ENCODE measurements at regions not wholly inside any gene's neighbourhood (a gene's known extent, or its start where the extent isn't known, plus 50 kb on each side); places are given as distances from the start of the nearest gene placed in this dataset.

DNA sequence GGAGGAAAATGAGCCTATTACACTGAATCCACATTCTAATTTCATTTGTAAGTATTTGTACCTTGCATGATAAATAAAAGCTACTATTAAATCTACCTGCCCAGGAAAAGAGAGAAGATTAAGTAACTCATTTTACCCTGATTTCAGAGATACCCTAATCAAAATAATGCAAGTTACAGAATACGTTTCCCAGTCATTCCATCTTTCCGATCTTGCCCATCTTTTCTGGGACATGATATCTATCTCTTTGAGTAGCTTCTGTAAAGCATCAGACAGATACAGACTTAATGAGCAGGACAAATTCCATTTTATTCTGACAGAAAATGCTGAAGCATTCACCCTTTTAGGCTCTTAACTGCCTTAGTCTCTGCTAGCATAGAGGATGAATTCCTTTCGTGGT, 56.6 kb downstream of the SPRY2 start:
- Mint-ChIP-seq H3K27me3 (no peaks in the 10 kb centered on the region), H3K27ac (ENCODE audit: low read depth) (no peak overlapping the region), H3K4me3 (no peak overlapping the region), H3K36me3 (ENCODE audit: insufficient read depth) (no peaks in the 10 kb centered on the region), H3K9me3 (peaks cover 4% of the 10 kb centered on the region), H3K4me1 (no peaks in the 10 kb centered on the region)
- ATAC-seq (replicated peaks; ENCODE audit: extremely low read depth, poor library complexity, severe bottlenecking): no peak
- DNase-seq (ENCODE audit: low spot score in 2 of 2): no peak

DNA sequence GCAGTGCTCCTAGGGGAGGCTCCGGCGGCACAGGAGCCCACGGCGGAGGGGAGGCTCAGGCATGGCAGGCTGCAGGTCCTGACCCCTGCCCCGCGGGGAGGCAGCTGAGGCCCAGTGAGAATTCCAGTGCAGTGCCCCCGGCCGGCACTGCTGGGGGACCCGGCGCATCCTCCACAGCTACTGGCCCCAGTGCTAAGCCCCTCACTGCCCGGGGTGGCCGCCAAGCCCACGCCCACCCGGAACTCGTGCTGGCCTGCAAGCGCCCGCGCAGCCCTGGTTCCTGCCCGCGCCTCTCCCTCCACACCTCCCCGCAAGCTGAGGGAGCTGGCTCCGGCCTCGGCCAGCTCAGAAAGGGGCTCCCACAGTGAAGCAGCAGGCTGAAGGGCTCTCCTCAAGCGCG, 62.2 kb downstream of the SPRY2 start:
- no peak overlapping the region for H3K4me3 Mint-ChIP-seq
- H3K4me1 Mint-ChIP-seq: no peaks in the 10 kb centered on the region
- no peak for DNase-seq (ENCODE audit: low spot score in 2 of 2)
- ATAC-seq (replicated peaks; ENCODE audit: extremely low read depth, poor library complexity, severe bottlenecking): no peak
- no peaks in the 10 kb centered on the region for H3K27me3 Mint-ChIP-seq
- no peak overlapping the region for H3K27ac Mint-ChIP-seq (ENCODE audit: low read depth)
- no peaks in the 10 kb centered on the region for H3K36me3 Mint-ChIP-seq (ENCODE audit: insufficient read depth)
- H3K9me3 Mint-ChIP-seq: peaks cover 3% of the 10 kb centered on the region

DNA sequence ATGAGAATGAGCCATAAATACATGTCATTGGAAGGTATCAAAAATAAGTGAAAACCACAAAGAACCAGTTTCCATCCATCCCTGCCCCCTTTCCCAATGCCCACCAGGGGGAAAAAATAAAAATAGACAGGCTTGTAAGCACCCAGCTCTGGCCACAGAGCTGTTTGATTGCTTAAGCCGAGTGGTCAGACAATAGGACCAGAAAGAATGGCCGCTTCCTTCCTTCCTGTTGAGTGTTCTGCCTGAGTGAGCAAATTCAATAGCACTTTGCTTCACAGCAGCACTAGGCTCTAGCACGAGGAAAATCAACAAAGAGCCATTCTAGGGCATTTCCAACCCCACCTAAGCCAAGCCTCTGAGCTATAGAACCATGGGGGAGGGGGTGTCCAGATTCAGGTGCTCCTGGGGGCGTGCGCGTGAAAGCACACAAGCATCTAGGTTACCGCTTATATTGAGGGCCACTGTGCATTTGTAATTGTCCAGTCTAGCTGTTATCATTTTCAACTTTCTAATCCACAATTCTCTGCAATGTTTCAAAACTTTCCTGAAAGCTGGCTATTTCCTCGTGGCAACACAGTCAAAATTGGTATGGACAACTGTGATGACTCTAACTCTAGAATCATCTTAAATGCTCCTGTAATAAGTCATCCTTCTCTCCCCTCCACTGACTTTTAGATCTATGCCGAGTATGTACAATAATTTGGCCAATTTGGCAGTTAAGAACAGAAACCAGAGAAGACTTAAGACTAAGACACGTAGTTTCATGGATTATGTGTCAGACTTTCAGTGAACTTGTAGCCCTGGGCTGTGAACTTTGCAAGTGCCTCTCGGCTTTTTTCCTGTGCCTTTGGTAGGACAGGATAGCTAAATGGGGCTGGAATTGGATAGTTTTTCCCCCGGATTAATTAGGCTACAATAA, 64.3 kb downstream of the SPRY2 start:
- H3K27ac Mint-ChIP-seq (ENCODE audit: low read depth): no peak overlapping the region
- H3K9me3 Mint-ChIP-seq: no peaks in the 10 kb centered on the region
- H3K4me3 Mint-ChIP-seq: no peak overlapping the region
- H3K36me3 Mint-ChIP-seq (ENCODE audit: insufficient read depth): no peaks in the 10 kb centered on the region
- H3K27me3 Mint-ChIP-seq: no peaks in the 10 kb centered on the region
- ATAC-seq (replicated peaks; ENCODE audit: extremely low read depth, poor library complexity, severe bottlenecking): no peak
- DNase-seq (ENCODE audit: low spot score in 2 of 2): no peak
- no peaks in the 10 kb centered on the region for H3K4me1 Mint-ChIP-seq

DNA sequence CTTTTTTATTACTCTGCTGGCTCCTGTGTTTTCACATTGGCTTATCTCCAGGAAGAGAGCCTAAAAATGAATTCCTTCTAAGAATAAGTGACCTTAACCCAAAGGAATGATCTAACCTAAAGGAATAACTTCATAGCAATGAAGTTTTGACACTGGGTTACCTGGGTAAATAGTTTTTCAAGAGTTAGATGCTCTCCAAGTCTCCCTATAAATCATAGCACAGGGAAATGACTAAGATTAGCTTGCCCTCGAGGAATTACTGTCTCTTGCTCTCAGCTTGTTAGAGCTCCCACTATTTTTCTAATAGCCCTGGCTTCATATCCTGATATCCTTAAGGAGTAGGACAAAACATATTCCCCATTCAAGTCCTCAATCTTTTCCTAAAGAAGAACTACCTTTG, 66.3 kb downstream of the SPRY2 start:
- Mint-ChIP-seq H3K27me3 (no peaks in the 10 kb centered on the region), H3K36me3 (ENCODE audit: insufficient read depth) (no peaks in the 10 kb centered on the region), H3K27ac (ENCODE audit: low read depth) (no peak overlapping the region), H3K9me3 (no peaks in the 10 kb centered on the region), H3K4me3 (no peak overlapping the region), H3K4me1 (no peaks in the 10 kb centered on the region)
- ATAC-seq (replicated peaks; ENCODE audit: extremely low read depth, poor library complexity, severe bottlenecking) (no peak), DNase-seq (ENCODE audit: low spot score in 2 of 2) (no peak)

- no peaks in the 10 kb centered on the region for H3K27me3 Mint-ChIP-seq
These were observed 67.2 kb downstream of the SPRY2 start for GRCh38 chr13:80273718-80274117.

GRCh38 chr13:80265348-80265747, 75.6 kb downstream of the SPRY2 start:
- Mint-ChIP-seq H3K4me3 (no peak overlapping the region), H3K27me3 (peaks cover 15% of the 10 kb centered on the region), H3K9me3 (peaks cover 9% of the 10 kb centered on the region), H3K36me3 (ENCODE audit: insufficient read depth) (no peaks in the 10 kb centered on the region), H3K4me1 (no peaks in the 10 kb centered on the region), H3K27ac (ENCODE audit: low read depth) (no peak overlapping the region)
- no peak for ATAC-seq (replicated peaks; ENCODE audit: extremely low read depth, poor library complexity, severe bottlenecking)
- DNase-seq (ENCODE audit: low spot score in 2 of 2): no peak

More at GRCh38 chr13:80273718-80274117, 67.2 kb downstream of the SPRY2 start:
- Mint-ChIP-seq H3K9me3 (no peaks in the 10 kb centered on the region), H3K27ac (ENCODE audit: low read depth) (no peak overlapping the region), H3K4me3 (no peak overlapping the region), H3K36me3 (ENCODE audit: insufficient read depth) (no peaks in the 10 kb centered on the region), H3K4me1 (no peaks in the 10 kb centered on the region)
- ATAC-seq (replicated peaks; ENCODE audit: extremely low read depth, poor library complexity, severe bottlenecking) (no peak), DNase-seq (ENCODE audit: low spot score in 2 of 2) (no peak)

DNA sequence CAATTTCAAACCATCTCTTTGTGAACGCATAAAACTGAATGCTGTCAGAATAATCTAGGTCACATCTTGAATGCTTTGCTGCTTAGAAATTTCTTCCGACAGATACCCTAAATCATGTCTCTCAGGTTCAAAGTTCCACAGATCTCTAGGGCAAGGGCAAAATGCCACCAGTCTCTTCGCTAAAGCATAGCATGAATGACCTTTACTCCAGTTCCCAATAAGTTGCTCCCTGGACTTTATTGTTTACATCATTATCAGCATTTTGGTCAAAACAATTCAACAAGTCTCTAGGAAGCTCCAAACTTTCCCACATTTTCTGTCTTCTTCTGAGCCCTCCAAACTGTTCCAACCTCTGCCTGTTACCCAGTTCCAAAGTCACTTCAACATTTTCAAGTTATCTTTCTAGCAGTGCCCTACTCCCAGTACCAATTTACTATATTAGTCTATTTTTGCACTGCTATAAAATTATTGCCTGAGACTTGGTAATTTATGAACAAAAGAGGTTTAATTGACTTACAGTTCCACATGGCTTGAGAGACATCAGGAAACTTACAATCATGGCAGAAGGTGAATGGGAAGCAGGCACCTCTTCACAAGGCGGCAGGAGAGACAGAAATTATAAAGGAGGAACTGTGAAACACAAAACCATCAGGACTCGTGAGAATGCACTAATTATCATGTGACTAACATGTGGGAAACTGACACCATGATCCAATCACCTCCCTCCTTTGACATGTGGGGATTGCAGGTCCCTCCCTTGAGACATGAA, 77.0 kb downstream of the SPRY2 start:
- H3K4me1 Mint-ChIP-seq: no peaks in the 10 kb centered on the region
- H3K27me3 Mint-ChIP-seq: peaks cover 15% of the 10 kb centered on the region
- peaks cover 9% of the 10 kb centered on the region for H3K9me3 Mint-ChIP-seq
- H3K36me3 Mint-ChIP-seq (ENCODE audit: insufficient read depth): no peaks in the 10 kb centered on the region
- no peak overlapping the region for H3K27ac Mint-ChIP-seq (ENCODE audit: low read depth)
- ATAC-seq (replicated peaks; ENCODE audit: extremely low read depth, poor library complexity, severe bottlenecking) (no peak), DNase-seq (ENCODE audit: low spot score in 2 of 2) (no peak)
- H3K4me3 Mint-ChIP-seq: no peak overlapping the region

DNA sequence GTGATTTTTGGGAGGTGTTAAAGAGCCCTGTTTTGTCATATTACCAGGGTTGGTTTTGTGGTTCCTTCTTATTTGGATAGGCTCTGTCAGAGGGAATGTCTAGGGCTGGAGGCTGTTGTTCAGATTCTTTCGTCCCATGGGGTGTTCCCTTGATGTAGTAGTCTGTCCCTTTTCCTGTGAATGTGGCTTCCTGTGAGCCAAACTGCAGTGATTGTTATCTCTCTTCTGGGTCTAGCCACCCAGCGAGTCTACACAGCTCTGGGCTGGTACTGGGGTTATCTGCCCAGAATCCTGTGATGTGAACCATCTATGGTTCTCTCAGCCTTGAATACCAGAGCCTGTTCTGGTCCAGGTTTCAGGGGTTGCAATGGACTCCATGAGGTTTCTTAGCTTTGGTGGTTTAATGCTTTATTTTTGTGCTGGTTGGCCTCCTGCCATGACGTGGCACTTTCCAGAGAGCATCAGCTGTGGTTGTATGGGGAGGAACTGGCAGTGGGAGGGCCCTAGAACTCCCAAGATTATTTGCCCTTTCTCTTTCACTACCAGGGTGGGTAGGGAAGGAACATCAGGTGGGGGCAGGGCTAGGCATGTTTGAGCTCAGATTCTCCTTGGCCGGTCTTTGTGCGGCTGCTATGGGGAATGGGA, 78.8 kb downstream of the SPRY2 start:
- Mint-ChIP-seq H3K27ac (ENCODE audit: low read depth) (no peak overlapping the region), H3K4me3 (no peak overlapping the region), H3K36me3 (ENCODE audit: insufficient read depth) (peaks cover 1% of the 10 kb centered on the region)

DNA sequence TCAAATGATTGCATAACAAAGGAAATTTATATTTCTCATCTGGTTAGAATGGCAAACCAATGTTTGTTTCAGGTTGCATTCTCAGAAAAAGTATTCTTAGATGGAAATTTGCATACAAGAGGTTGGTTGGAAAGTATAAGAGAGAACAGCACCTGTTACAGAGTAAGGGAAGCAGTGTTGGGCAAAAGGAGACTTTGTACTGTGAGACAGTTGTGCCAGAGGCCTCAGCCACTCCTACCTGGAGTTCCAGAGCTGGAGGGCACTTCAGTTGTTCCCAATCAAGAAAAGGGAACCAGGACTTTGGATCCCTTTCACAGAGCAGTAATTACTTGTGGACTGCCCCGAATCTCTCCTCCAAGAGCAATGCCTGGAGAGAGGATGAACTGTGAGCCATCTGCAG, 81.8 kb downstream of the SPRY2 start:
- Mint-ChIP-seq H3K4me3 (no peak overlapping the region), H3K27ac (ENCODE audit: low read depth) (no peak overlapping the region), H3K9me3 (peaks cover 9% of the 10 kb centered on the region), H3K27me3 (peaks cover 15% of the 10 kb centered on the region), H3K4me1 (no peaks in the 10 kb centered on the region), H3K36me3 (ENCODE audit: insufficient read depth) (peaks cover 1% of the 10 kb centered on the region)
- no peak for ATAC-seq (replicated peaks; ENCODE audit: extremely low read depth, poor library complexity, severe bottlenecking)
- no peak for DNase-seq (ENCODE audit: low spot score in 2 of 2)

More for the DNA sequence above, 78.8 kb downstream of the SPRY2 start:
- ATAC-seq (replicated peaks; ENCODE audit: extremely low read depth, poor library complexity, severe bottlenecking): no peak
- peaks cover 9% of the 10 kb centered on the region for H3K9me3 Mint-ChIP-seq
- no peak for DNase-seq (ENCODE audit: low spot score in 2 of 2)
- H3K4me1 Mint-ChIP-seq: no peaks in the 10 kb centered on the region
- H3K27me3 Mint-ChIP-seq: peaks cover 15% of the 10 kb centered on the region

- DNase-seq (ENCODE audit: low spot score in 2 of 2): no peak
- Mint-ChIP-seq H3K4me1 (no peaks in the 10 kb centered on the region), H3K9me3 (no peaks in the 10 kb centered on the region), H3K4me3 (no peak overlapping the region), H3K36me3 (ENCODE audit: insufficient read depth) (peaks cover 1% of the 10 kb centered on the region), H3K27me3 (no peaks in the 10 kb centered on the region), H3K27ac (ENCODE audit: low read depth) (no peak overlapping the region)
- ATAC-seq (replicated peaks; ENCODE audit: extremely low read depth, poor library complexity, severe bottlenecking): no peak
These were observed 84.5 kb downstream of the SPRY2 start for GRCh38 chr13:80256352-80256932.

DNA sequence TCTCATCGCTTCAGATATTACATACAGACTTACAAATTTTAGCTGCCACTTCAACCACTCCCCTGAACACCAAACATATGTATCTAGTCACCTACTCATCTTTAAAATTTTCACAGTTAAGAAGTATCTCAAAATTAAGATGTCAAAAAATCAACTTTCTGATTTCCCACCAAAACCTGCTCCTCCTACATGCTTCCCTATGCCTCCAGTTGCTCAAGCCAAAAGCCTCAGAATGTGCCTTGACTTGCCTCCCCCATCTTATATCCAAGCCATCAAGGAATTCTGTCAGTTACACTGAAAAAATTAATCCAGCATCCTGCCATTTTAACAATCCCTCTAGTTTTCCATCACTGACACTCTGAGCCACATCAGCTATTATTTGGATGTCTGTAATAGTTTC, 85.0 kb downstream of the SPRY2 start:
- Mint-ChIP-seq H3K27me3 (no peaks in the 10 kb centered on the region), H3K4me3 (no peak overlapping the region), H3K36me3 (ENCODE audit: insufficient read depth) (peaks cover 1% of the 10 kb centered on the region), H3K27ac (ENCODE audit: low read depth) (no peak overlapping the region), H3K4me1 (no peaks in the 10 kb centered on the region), H3K9me3 (no peaks in the 10 kb centered on the region)
- DNase-seq (ENCODE audit: low spot score in 2 of 2) (no peak), ATAC-seq (replicated peaks; ENCODE audit: extremely low read depth, poor library complexity, severe bottlenecking) (no peak)

DNA sequence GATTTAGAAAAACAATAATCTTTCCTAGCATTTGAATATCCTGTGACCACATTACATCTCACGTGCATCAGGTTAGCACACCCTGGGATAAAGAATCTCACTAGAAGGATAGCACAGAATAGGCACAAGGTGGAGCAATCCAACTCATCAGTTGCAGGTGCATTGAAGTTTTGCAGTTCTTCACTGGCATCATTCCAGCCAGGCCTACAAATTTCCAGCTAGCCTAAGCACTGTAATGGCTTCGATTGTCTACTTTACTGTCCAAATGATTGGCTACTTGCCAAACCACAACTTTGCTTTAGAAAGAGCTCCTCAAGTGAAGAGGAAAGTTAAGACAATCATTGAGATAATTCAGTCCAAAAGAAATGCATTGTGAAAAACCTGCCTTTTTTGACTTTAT, 89.5 kb downstream of the SPRY2 start:
- Mint-ChIP-seq H3K4me3 (no peak overlapping the region), H3K27me3 (no peaks in the 10 kb centered on the region), H3K27ac (ENCODE audit: low read depth) (no peak overlapping the region), H3K36me3 (ENCODE audit: insufficient read depth) (no peaks in the 10 kb centered on the region), H3K4me1 (no peaks in the 10 kb centered on the region), H3K9me3 (no peaks in the 10 kb centered on the region)
- DNase-seq (ENCODE audit: low spot score in 2 of 2) (no peak), ATAC-seq (replicated peaks; ENCODE audit: extremely low read depth, poor library complexity, severe bottlenecking) (no peak)

All from central memory CD8-positive, alpha-beta T cell (primary cell).